H1 (cell line): ENCODE measurements at regions not wholly inside any gene's neighbourhood (a gene's known extent, or its start where the extent isn't known, plus 50 kb on each side); places are given as distances from the start of the nearest gene placed in this dataset.

Source experiments
- KDM4A ChIP-seq: IDR thresholded peaks from one replicate; pipeline ENCODE4 v1.7.1; 2012; ENCODE audit warnings: low read depth, mild to moderate bottlenecking, moderate library complexity, low read length, inconsistent platforms; ENCODE audit not compliant: severe bottlenecking
- NRF1 ChIP-seq: IDR thresholded peaks from 2 replicates; pipeline ENCODE4 v1.6.1; 2011; ENCODE audit warnings: mild to moderate bottlenecking, low read depth, low read length, improper control_type of control experiment
- POLR2A ChIP-seq, 2 experiments: IDR thresholded peaks; 1 replicate in 1 of 2; 2 replicates in 1 of 2; pipeline ENCODE4 v1.6.1; 2011; ENCODE audit warnings: low read depth in 2 of 2, low read length in 2 of 2, mild to moderate bottlenecking in 2 of 2; ENCODE audit errors: control extremely low read depth in 1 of 2
- RNF2 ChIP-seq: fragments of 200-900, 300-1000 bp; sonication (generic); IDR thresholded peaks from 2 replicates; pipeline ENCODE4 v1.7.1; 2016; ENCODE audit warnings: borderline replicate concordance, low read depth, mild to moderate bottlenecking, antibody characterized with exemption, low read length; ENCODE audit not compliant: poor library complexity, severe bottlenecking; ENCODE audit errors: missing control alignments
- TF ChIP-seq, protein P1 (sequence below): IDR thresholded peaks from 2 replicates; pipeline ENCODE4 v1.6.1; 2012; ENCODE audit warnings: inconsistent platforms

- no peak for TF ChIP-seq RNF2
- TF ChIP-seq, protein P1, sequence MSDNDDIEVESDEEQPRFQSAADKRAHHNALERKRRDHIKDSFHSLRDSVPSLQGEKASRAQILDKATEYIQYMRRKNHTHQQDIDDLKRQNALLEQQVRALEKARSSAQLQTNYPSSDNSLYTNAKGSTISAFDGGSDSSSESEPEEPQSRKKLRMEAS = no peak
- TF ChIP-seq NRF1 = no peak
- no peak for TF ChIP-seq POLR2A (IDR thresholded peaks at IDR 0.05; ENCODE audit: control extremely low read depth in 1 of 2, low read depth in 2 of 2, low read length in 2 of 2)
- no peak for TF ChIP-seq KDM4A
- TF ChIP-seq, all 59 proteins: peak for 0
Observed at GRCh38 chr19:33957804-33958203, 161.1 kb downstream of the KCTD15 start (continued).
